Middle frontal gyrus (tissue), 1 donor: ENCODE measurements at regions not wholly inside any gene's neighbourhood (a gene's known extent, or its start where the extent isn't known, plus 50 kb on each side); places are given as distances from the start of the nearest gene placed in this dataset.
"Not testable (repeated sequence)": the region's sequence is repeated elsewhere in the genome, so short reads cannot be mapped to it uniquely, and the experiment has no call there.

Source experiments
- DNase-seq: peaks from one replicate; pipeline ENCODE4 v3.0.0-alpha.2; 2015; ENCODE audit warnings: low spot score; ENCODE audit errors: extremely low spot score

DNA sequence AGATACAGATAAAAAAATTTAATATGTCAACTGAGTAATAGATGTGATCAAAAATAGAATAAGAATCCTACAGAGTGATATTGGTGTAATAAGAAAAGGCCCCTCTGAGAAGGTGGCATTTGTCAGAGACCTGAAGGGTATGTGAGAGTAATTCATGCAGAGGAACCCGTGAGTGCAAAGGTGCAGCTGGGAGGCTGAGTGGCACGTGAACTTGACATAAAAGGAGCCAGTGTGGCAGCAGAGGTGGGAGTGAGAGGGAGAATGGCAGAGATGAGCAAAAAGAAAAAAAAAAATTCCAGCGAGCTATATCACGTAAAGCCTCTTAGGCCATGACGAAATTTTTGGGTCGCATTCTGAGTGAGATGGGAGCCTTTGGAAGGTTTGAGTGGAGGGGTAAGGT, 588.9 kb downstream of the KCTD12 start:
- DNase-seq, result no peak

DNA sequence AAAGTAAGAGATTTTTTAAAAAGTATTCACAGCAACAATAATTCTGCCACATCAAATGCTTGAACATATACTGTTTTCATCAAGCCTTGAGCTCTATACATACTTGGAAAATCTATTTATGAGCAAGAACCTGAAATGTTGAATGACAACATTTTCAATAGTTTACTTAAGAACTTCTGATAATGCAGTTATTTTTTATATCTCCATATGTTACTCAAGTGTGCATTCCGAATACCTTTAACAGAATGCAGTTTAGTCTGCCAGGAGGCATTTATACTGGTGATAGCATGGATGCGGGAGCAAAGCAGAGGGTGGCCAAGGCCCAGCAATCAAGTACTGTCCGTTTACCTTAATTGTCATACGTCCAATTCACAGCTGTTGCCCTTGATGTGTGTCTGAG, 589.5 kb downstream of the KCTD12 start:
- DNase-seq, result no peak

DNA sequence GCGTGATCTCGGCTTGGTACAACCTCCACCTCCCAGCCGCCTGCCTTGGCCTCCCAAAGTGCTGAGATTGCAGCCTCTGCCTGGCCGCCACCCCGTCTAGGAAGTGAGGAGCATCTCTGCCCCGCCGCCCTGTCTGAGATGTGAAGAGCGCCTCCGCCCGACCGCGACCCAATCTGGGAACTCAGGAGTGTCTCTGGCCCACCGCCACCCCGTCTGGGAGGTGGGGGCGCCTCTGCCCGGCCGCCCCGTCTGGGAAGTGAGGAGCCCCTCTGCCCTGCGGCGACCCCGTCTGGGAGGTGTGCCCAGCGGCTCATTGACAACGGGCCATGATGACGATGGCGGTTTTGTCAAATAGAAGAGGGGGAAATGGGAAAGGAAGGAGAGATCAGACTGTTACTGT, 591.2 kb downstream of the KCTD12 start:
- not testable (repeated sequence) for DNase-seq

DNA sequence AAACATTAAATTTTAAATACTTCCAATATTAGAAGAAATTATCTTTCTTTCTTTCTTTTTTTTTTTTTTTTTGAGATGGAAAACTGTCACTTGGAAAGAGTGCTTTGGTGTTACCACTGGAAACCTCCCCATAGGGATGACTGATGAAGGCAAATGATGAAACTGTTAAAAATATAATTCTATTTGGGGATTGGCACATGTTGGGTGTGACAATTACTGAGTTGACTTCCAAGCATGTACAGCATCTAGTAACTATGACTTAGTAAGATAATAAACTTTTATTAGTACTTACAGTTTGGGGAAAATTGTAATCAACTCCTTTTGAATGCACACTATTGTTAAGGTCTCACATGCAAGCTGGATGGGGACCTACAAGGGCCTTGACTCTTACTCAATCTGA, 592.5 kb downstream of the KCTD12 start:
- no peak for DNase-seq

DNA sequence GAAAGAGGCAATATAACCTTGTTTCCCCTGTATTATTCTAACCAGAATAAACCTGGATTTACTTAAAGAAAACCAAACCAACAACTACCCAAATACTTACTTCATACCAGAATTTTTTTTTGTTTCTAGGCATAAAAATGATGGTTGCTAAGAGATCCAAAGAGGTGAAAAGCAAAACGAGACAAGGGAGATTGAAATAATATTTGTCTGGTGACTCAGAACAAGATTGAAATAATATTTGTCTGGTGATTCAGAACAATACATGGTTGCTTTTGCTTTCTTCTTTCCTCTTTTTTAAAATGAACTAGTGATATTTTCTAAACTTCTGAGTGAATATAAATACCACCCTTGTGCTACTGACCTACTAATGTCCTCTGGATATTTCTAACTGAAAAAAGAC, 592.9 kb downstream of the KCTD12 start:
- DNase-seq, result no peak

DNA sequence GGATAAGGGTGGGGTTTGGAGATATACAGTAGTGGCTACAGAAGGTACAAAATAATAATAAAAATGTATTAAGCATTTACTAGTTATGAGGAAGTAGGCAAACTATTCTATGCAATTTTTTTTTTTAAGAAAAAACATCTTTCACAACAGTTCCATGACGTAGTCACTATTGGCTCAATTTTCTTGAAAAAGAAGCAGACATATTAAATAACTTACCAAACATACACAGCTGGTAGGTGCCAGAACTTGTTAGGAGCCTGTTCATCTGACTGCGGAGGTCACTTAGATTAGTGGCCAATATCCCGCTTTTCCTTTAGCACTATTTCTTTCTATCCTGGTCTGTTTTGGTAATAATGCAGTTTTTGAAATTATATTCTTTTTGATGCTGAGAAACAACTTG, 593.5 kb downstream of the KCTD12 start:
- DNase-seq, result no peak

DNA sequence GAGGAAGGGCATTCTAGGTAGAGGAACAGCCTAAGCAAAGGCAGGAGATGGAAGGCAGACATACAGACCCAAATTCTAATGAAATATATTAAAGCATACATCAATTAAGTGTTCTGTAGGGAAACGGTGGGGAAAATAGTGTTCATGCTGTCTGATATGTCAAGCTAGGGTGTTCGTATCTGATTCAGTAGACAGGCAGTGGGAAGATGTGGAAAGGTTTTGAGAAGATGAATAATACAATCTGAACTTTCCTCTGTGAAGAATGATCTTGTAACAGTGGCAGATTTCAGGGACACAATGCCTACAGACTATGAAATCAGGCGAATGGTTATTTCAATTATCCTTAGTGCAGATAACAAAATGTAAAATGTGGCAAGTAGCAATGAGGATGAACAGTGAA, 594.2 kb downstream of the KCTD12 start:
- DNase-seq, result no peak

DNA sequence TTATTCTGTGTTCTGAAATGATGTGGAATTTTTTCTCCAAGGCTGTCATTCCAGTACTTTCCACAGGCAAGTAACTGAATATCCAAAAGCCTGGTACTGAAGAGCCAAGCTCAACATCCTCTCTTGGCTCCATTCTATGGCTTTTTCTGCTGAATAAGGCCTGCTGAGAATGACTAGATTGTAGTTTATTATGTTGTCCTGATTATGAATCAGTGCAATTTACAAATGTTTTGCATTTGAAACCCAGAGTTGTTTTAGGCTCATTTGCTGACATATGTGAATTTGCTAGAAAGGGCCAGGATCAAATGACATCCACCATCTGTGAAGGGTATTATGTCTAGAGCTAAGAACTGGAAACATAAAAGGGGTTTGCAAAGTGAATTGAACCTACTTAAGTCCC, 596.6 kb downstream of the KCTD12 start:
- no peak for DNase-seq

DNA sequence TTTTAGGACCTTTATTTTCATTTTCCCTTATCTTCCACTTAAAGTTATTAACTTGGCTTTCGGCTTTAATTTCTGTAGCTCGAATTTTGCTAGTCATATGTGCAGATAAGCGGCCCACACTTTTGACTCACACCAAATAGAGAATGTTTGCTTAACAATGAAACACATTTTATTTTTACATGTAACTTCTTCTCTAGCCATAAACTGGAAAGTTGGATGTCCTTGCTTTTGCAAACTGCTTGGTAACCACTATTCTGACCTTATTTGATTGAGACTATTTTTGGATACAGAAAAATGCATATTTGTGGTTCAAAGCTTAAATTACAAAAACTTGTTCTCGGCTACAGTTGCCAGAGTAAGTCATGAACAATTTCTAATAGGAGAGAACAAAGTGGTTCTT, 600.0 kb downstream of the KCTD12 start:
- no peak for DNase-seq

DNA sequence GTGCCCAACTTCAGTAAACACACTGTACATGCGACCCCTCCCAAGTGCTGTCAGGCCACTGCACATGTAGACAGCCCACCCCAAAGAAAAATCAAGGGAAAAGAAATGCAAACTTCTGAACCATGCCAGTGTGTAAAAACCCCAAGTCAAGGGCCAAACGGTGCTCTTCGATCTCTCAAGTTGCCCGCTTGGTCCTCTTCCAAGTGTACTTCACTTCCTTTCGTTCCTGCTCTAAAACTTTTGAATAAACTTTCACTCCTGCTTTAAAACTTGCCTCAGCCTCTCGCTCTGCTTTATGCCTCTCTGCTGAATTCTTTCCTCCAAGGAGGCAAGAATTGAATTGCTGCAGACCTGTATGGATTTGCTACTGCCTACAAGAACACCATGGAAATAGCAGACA, 600.7 kb downstream of the KCTD12 start:
- DNase-seq, result no peak

DNA sequence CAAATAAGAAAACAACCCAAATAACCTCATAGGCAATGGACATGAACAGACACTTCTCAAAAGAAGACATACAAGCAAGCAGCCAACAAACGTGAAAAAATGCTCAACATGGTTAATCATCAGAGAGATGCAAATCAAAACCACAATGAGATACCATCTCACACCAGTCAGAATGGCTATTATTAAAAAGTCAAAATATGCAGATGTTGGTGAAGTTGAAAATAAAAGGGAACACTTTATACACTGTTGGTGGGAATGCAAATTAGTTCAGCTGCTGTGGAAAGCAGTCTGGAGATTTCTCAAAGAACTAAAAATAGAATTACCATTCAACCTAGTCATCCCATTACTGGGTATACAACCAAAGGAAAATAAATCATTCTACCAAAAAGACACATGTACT, 606.4 kb downstream of the KCTD12 start:
- DNase-seq, result not testable (repeated sequence)

DNA sequence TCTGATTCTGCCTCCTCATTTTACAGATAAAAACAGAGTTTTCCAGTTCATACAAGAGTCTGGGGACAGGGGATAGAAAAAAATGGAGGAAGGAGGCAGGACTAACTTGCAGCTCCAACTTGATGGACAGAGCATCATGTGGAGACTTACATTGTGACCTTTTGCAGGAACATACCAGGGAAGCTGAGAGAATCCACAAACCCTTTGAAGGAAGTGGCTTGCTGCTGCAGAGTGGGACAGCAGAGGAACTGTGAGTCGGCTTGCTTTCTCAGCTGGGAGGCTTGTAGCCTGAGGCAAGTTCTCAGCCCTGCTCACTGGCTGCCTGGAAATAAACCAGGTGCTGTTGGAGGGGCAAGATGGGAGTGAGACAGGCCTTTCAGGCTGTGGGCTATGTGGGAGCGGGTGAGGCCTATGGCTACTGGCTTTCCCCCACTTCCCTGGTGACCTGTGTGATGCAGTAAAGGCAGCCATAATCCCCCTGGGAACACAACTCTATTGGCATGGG, 614.4 kb downstream of the KCTD12 start:
- no peak for DNase-seq

DNA sequence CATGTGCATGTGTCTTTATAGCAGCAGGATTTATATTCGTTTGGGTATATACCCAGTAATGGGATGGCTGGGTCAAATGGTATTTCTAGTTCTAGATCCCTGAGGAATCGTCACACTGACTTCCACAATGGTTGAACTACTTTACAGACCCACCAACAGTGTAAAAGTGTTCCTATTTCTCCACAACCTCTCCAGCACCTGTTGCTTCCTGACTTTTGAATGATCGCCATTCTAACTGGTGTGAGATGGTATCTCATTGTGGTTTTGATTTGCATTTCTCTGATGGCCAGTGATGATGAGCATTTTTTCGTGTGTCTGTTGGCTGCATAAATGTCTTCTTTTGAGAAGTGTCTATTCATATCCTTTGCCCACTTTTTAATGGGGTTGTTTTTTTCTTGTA, 617.9 kb downstream of the KCTD12 start:
- DNase-seq, result not testable (repeated sequence)

DNA sequence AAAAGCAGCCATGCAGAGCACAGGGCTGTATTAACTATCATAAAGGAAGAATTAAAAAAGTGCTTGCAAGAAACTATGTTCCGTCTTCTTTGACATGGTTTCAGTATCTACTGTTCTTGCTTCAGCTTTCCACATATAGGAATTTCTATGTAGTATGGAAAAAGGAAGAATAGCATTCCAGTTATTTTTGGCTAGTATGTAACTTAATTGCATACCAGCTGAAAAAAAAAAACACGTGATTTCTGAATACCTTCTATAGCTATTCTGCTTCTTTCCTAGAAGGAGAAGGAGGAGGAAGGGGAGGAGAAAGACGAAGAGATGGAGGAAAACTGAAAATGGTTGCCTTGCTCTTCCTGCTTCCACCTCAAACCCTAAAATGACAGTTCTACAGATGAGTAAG, 619.0 kb downstream of the KCTD12 start:
- DNase-seq, result no peak

DNA sequence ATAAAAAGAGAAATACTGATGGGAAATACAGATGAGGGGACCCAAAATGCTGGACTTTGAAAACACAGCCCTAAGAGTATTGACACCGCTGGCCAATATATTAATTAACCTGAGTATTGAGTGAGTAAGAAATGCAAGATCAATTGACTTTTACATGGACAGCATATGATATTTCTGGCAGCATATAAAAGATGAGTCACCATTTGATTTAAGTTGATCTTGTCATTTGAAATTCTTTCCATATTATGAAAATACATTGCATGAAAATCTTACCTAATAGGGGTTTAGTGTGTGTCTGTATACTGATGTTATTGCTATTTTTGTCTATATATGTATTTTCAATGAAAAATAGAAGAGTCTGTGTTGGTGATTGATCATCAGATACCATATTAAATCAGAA, 619.6 kb downstream of the KCTD12 start:
- DNase-seq, result no peak

DNA sequence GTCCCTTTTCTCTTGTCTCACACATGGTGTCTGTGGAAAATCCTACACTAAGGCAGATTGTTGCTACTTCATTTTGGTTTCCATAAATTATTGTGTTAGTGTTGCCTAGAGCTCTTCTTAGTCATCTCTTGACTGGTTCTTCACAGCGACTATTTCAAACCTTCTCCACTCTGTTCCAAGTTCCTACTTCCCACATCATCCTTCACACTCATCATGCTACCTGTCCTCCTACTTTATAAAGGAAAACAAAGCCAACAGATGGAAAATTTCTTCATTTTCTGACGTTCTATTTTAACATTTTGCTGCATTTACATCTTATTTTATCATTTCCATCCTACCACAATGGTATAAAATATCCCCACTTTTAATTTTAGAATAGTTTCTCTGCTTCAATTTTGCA, 614.1 kb downstream of the LMO7 start:
- peak; percentile 18 for DNase-seq

DNA sequence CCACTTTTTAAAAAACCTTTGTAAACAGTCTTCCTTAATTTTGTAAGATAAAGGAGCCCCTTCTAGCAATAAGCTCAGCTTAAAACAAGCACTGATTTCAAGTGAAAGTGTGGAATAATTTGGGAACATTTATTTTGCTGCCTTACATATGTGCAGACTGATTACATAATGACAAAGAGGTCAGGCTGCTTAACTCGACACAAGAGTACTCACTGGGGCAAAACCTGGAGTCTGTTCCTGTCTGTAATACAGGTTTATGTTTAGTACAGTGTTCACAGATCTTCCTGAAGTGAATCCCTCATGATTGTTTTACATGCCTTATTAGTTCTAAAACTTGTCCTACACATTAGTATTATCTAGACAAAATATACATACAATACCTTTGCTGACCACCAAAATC, 609.8 kb downstream of the LMO7 start:
- DNase-seq, result no peak

DNA sequence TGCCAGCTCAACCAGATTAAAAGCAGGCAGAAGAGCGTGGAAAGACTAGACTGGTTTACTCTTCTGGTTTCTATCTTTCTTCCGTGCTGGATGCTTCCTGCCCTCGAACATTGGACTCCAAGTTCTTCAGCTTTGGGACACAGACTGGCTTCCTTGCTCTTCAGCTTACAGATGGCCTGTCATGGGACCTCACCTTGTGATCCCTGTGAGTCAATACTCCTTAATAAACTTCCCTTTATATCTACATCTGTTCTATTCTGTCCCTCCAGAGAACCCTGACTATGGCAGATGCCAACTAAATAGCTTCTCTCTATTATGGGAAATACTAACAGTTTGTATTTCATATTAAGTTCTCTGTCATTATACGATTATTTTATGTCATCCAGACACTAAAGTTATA, 609.1 kb downstream of the LMO7 start:
- no peak for DNase-seq

DNA sequence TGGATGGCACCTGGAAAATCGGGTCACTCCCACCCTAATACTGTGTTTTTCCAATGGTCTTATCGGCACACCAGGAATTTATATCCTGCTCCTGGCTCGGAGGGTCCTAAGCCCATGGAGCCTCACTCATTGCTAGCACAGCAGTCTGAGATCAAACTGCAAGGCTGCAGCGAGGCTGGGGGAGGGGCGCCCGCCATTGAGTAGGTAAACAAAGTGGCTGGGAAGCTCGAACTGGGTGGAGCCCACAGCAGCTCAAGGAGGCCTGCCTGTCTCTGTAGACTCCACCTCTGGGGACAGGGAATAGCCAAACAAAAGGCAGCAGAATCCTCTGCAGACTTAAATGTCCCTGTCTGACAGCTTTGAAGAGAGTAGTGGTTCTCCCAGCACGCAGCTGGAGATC, 607.0 kb downstream of the LMO7 start:
- not testable (repeated sequence) for DNase-seq

DNA sequence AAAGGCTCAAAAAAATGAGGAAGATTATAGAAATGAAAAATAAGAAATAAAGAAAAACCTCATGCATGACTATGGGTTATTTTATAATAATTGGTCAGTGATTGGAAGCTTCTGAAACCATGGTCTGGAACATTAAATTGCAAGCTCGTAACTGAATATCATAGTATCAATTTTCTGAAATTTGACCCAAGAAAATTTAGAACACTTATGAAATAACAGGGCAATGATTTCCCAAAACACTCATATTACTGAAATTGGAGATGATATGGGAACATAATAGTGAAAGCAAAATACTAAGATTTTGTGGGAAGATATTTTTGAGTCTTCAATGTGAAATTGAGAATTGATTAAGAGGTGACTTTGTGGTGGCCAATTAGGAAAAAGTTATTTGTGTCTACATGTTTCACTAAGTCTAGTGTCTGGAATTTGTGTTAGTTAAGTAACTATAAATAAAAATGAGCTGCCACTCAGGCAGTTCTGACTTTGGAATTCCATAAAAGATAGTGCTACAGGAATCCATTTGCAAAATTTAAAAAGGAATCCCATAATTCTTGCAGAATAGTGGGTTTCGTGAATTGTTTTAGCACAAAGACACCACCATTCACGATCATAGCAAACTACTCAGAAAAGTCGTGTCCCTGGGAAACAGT, 603.0 kb downstream of the LMO7 start:
- DNase-seq, result no peak

DNA sequence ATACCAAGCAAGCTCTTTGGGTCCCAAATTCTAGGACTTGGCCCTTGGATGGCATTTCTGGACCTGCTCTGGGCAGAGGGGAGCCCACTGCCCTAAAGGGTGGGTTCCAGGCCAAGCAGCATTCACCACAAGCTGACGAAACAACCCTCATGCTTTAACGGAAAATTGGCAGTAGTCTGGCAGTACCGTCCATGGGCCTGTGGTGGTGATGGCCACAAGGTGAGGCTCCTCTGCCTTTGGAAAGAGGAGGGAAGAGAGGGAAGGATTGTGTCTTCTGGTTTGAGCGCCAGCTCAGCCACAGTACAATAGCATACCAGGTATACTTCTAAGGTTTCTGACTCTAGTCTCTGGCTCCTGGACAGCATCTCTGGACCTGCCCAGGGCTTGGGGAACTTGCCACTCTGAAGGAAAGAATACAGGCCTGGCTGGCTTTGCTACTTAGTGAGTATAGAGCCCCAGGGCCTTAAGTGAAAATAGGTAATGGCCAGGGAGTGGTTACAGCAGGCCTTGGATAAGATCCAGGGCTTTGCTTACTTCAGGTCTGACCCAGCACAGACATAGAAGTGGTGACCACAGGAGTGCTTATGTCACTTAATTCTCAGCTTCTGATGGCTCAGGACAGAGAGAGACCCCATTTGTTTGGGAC, 595.5 kb downstream of the LMO7 start:
- no peak for DNase-seq

DNA sequence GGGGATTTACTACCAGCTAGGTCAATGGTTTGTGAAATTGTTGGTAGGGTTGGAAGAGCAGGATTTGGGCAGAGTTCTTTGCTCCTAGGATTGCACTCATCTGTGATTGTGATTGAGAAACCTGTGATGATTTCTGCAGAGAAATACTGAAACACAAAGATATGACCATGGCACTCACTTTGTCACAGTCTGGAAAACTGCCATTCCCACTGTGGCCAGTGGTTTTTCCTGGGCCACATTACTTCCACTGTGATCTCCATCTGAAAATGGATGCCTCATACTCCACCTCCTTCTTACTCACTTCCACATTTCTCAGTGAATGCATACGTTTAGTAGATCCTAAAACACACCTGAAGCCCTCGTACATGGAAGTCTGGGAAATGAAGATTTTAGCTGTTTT, 593.2 kb downstream of the LMO7 start:
- no peak for DNase-seq

DNA sequence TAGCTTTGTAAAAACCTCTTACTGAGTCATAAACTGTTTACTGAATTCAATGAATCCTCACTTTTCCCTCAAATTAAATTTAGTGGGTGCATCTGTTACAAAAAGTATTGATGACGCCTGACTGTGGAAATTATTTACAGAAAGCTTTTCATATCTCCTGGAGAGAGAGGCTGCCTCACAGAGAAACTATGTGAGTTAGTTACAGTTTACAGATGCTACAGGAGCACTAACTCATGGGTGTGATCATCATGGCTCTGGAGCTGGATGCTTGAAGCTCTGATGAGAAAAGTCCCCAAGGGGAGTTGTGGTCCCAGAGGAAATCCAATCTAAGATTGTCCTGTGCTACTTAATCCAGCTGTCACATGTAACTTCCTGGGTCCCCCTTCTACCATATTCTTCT, 590.8 kb downstream of the LMO7 start:
- DNase-seq, result no peak
